Stomach (tissue), 4 donors: ENCODE measurements at regions not wholly inside any gene's neighbourhood (a gene's known extent, or its start where the extent isn't known, plus 50 kb on each side); places are given as distances from the start of the nearest gene placed in this dataset.

Experiments
- EP300 ChIP-seq: sonication (generic); formaldehyde crosslinking; IDR thresholded peaks from one replicate; pipeline ENCODE4 v1.6.1; 2017; ENCODE audit warnings: antibody characterized with exemption
- POLR2A ChIP-seq, 4 donors: fragments of 450-650 bp; IDR thresholded peaks; one replicate each; pipeline ENCODE4 v1.6.1; 2016; ENCODE audit warnings: antibody characterized with exemption in 4 of 4, control low read depth in 2 of 4, mild to moderate bottlenecking in 1 of 4, moderate library complexity in 1 of 4
- POLR2AphosphoS5 ChIP-seq, 3 donors: sonication (generic); formaldehyde crosslinking; IDR thresholded peaks; one replicate each; pipeline ENCODE4 v1.6.1; 2016; ENCODE audit warnings: antibody characterized with exemption in 3 of 3
- TF ChIP-seq, protein P1 (sequence below), 7 experiments: fragments of 450-650 bp in 4 of 7; fragments of 200-600 bp in 3 of 7; sonication (generic) in 3 of 7; IDR thresholded peaks; one replicate each; pipeline ENCODE4 v1.5.1; 2016 to 2019; ENCODE audit warnings: antibody characterized with exemption in 7 of 7, control low read depth in 2 of 7, mild to moderate bottlenecking in 1 of 7

GRCh38 chr5:6162175-6162574, 216.2 kb downstream of the MED10 start:
- TF ChIP-seq, protein P1, sequence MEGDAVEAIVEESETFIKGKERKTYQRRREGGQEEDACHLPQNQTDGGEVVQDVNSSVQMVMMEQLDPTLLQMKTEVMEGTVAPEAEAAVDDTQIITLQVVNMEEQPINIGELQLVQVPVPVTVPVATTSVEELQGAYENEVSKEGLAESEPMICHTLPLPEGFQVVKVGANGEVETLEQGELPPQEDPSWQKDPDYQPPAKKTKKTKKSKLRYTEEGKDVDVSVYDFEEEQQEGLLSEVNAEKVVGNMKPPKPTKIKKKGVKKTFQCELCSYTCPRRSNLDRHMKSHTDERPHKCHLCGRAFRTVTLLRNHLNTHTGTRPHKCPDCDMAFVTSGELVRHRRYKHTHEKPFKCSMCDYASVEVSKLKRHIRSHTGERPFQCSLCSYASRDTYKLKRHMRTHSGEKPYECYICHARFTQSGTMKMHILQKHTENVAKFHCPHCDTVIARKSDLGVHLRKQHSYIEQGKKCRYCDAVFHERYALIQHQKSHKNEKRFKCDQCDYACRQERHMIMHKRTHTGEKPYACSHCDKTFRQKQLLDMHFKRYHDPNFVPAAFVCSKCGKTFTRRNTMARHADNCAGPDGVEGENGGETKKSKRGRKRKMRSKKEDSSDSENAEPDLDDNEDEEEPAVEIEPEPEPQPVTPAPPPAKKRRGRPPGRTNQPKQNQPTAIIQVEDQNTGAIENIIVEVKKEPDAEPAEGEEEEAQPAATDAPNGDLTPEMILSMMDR (IDR thresholded peaks at IDR 0.05): no peak
- TF ChIP-seq POLR2AphosphoS5 (IDR thresholded peaks at IDR 0.05): no peak
- TF ChIP-seq EP300: no peak
- no peak for TF ChIP-seq POLR2A (IDR thresholded peaks at IDR 0.05)
